ENCODE measurements at regions not wholly inside any gene's neighbourhood (a gene's known extent, or its start where the extent isn't known, plus 50 kb on each side); places are given as distances from the start of the nearest gene placed in this dataset.
"Not testable (repeated sequence)": the region's sequence is repeated elsewhere in the genome, so short reads cannot be mapped to it uniquely, and the experiment has no call there.

DNA sequence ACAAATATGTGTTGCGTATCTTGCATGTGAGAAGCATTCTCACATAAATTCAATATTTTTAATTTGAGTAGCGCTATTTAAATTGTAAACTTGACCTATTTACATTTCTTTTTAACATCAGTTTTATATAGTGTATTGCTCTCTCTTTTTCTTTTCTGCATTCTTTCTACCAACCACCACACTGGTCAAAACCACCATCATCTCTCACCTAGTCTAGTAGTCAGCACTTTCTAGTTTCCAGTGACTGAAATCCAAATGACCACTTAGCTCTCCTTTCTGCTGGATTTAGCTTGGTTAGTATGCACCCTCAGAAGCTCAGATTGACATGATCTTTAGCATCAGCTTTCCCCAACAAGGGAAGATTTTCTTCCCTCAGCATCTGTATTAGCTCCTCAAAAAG lies 73.2 kb upstream of the HCRTR2 start:
- no peaks in the 10 kb centered on the region for H3K4me1 ChIP-seq (ENCODE audit: insufficient read depth, low read length)
- H3K27me3 ChIP-seq (ENCODE audit: low read length): no peaks in the 10 kb centered on the region
- H4K20me1 ChIP-seq (ENCODE audit: low read length): no peaks in the 10 kb centered on the region
- H3K9me2 ChIP-seq (replicated peaks; ENCODE audit: low read length): no peaks in the 10 kb centered on the region
- intact Hi-C loops (cut with micrococcal nuclease): no loop called here
- no peak for ATAC-seq
- no peaks in the 10 kb centered on the region for H3K36me3 ChIP-seq (ENCODE audit: low read depth, low read length)
- H3K9ac ChIP-seq (ENCODE audit: low read length): no peak overlapping the region
- no peaks in the 10 kb centered on the region for H3K79me2 ChIP-seq (ENCODE audit: low read length)
- TF ChIP-seq EZH2 (IDR thresholded peaks at IDR 0.05; ENCODE audit: low read length, unreplicated experiment) (no peak), EZH2phosphoT487 (IDR thresholded peaks at IDR 0.05; ENCODE audit: borderline replicate concordance, low read length) (no peak)
- TF ChIP-seq, protein P1, sequence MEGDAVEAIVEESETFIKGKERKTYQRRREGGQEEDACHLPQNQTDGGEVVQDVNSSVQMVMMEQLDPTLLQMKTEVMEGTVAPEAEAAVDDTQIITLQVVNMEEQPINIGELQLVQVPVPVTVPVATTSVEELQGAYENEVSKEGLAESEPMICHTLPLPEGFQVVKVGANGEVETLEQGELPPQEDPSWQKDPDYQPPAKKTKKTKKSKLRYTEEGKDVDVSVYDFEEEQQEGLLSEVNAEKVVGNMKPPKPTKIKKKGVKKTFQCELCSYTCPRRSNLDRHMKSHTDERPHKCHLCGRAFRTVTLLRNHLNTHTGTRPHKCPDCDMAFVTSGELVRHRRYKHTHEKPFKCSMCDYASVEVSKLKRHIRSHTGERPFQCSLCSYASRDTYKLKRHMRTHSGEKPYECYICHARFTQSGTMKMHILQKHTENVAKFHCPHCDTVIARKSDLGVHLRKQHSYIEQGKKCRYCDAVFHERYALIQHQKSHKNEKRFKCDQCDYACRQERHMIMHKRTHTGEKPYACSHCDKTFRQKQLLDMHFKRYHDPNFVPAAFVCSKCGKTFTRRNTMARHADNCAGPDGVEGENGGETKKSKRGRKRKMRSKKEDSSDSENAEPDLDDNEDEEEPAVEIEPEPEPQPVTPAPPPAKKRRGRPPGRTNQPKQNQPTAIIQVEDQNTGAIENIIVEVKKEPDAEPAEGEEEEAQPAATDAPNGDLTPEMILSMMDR (conservative IDR thresholded peaks at IDR 0.05; ENCODE audit: low read depth, low read length): no peak
- H2AFZ ChIP-seq (ENCODE audit: low read length): no peak overlapping the region
- no TSS peak for BruUV-seq (replicated peaks)
- no peaks in the 10 kb centered on the region for H3F3A ChIP-seq (ENCODE audit: low read length, unreplicated experiment)
- ChIA-PET CTCF (no interaction called here), POLR2A (ENCODE audit: unreplicated experiment) (no interaction called here)
- H3K9me3 ChIP-seq (ENCODE audit: low read length): no peaks in the 10 kb centered on the region
- no peak overlapping the region for H3K27ac ChIP-seq (ENCODE audit: low read length)
- no peak for DNase-seq
- no peak overlapping the region for H3K4me2 ChIP-seq (ENCODE audit: low read length)
- no peak overlapping the region for H3K4me3 ChIP-seq (ENCODE audit: low read length)

- intact Hi-C loops (cut with micrococcal nuclease): no loop called here
- CTCF ChIA-PET: no interaction called here
- TF ChIP-seq EZH2 (IDR thresholded peaks at IDR 0.05; ENCODE audit: low read length, unreplicated experiment): no peak
- no peak for TF ChIP-seq EZH2phosphoT487 (IDR thresholded peaks at IDR 0.05; ENCODE audit: borderline replicate concordance, low read length)
- TF ChIP-seq, protein P1 (conservative IDR thresholded peaks at IDR 0.05; ENCODE audit: low read depth, low read length): no peak
- no peaks in the 10 kb centered on the region for H3K36me3 ChIP-seq (ENCODE audit: low read depth, low read length)
- no peaks in the 10 kb centered on the region for H3K9me2 ChIP-seq (replicated peaks; ENCODE audit: low read length)
- no TSS peak for BruUV-seq (replicated peaks)
- no peaks in the 10 kb centered on the region for H3K27me3 ChIP-seq (ENCODE audit: low read length)
- no peaks in the 10 kb centered on the region for H3F3A ChIP-seq (ENCODE audit: low read length, unreplicated experiment)
- H3K27ac ChIP-seq (ENCODE audit: low read length): no peak overlapping the region
- POLR2A ChIA-PET (ENCODE audit: unreplicated experiment): no interaction called here
- H3K4me2 ChIP-seq (ENCODE audit: low read length): no peak overlapping the region
- no peak overlapping the region for H3K4me3 ChIP-seq (ENCODE audit: low read length)
- DNase-seq (no peak), ATAC-seq (no peak)
- H2AFZ ChIP-seq (ENCODE audit: low read length): no peak overlapping the region
- no peaks in the 10 kb centered on the region for H3K4me1 ChIP-seq (ENCODE audit: insufficient read depth, low read length)
- no peaks in the 10 kb centered on the region for H4K20me1 ChIP-seq (ENCODE audit: low read length)
- no peaks in the 10 kb centered on the region for H3K79me2 ChIP-seq (ENCODE audit: low read length)
- H3K9me3 ChIP-seq (ENCODE audit: low read length): no peaks in the 10 kb centered on the region
- H3K9ac ChIP-seq (ENCODE audit: low read length): no peak overlapping the region
These were observed 65.9 kb upstream of the HCRTR2 start for GRCh38 chr6:55108134-55109130.

DNA sequence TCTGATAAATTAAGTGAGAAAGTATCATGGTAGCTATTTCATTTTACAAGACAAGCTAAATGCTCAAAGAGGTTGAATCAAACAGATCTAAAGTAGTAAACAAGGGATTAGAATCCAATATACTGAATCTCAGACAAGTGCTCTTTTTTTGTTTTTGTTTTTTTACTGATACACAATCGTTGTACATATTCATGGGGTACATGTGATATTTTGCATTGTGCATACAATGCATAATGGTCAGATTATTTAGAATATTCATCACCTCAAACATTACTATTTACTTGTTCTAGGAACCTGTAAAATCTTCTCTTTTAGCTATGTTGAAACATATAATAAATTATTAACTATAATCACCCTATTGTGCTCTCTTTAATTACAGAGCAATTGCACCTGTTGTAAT lies 57.0 kb upstream of the HCRTR2 start:
- no peaks in the 10 kb centered on the region for H3K36me3 ChIP-seq (ENCODE audit: low read depth, low read length)
- no peaks in the 10 kb centered on the region for H3K4me1 ChIP-seq (ENCODE audit: insufficient read depth, low read length)
- TF ChIP-seq EZH2phosphoT487 (IDR thresholded peaks at IDR 0.05; ENCODE audit: borderline replicate concordance, low read length) (no peak), EZH2 (IDR thresholded peaks at IDR 0.05; ENCODE audit: low read length, unreplicated experiment) (no peak)
- TF ChIP-seq, protein P1 (conservative IDR thresholded peaks at IDR 0.05; ENCODE audit: low read depth, low read length): no peak
- H3K27me3 ChIP-seq (ENCODE audit: low read length): no peaks in the 10 kb centered on the region
- intact Hi-C loops (cut with micrococcal nuclease): no loop called here
- H3K4me2 ChIP-seq (ENCODE audit: low read length): no peak overlapping the region
- H3K9me3 ChIP-seq (ENCODE audit: low read length): no peaks in the 10 kb centered on the region
- ATAC-seq (no peak), DNase-seq (no peak)
- CTCF ChIA-PET: no interaction called here
- BruUV-seq (replicated peaks): no TSS peak
- H3K4me3 ChIP-seq (ENCODE audit: low read length): no peak overlapping the region
- no peak overlapping the region for H3K27ac ChIP-seq (ENCODE audit: low read length)
- no peak overlapping the region for H2AFZ ChIP-seq (ENCODE audit: low read length)
- no peaks in the 10 kb centered on the region for H4K20me1 ChIP-seq (ENCODE audit: low read length)
- POLR2A ChIA-PET (ENCODE audit: unreplicated experiment): no interaction called here
- H3K79me2 ChIP-seq (ENCODE audit: low read length): no peaks in the 10 kb centered on the region
- no peaks in the 10 kb centered on the region for H3F3A ChIP-seq (ENCODE audit: low read length, unreplicated experiment)
- H3K9me2 ChIP-seq (replicated peaks; ENCODE audit: low read length): no peaks in the 10 kb centered on the region
- no peak overlapping the region for H3K9ac ChIP-seq (ENCODE audit: low read length)

- ATAC-seq; H3K9me2 ChIP-seq (replicated peaks; ENCODE audit: low read length); H3K4me1 ChIP-seq (ENCODE audit: insufficient read depth, low read length); H3K9me3 ChIP-seq (ENCODE audit: low read length); CTCF ChIA-PET; H3K79me2 ChIP-seq (ENCODE audit: low read length); POLR2A ChIA-PET (ENCODE audit: unreplicated experiment); BruUV-seq (replicated peaks); H3F3A ChIP-seq (ENCODE audit: low read length, unreplicated experiment); H2AFZ ChIP-seq (ENCODE audit: low read length); H3K4me3 ChIP-seq (ENCODE audit: low read length); H3K27me3 ChIP-seq (ENCODE audit: low read length); H3K27ac ChIP-seq (ENCODE audit: low read length); DNase-seq; H3K36me3 ChIP-seq (ENCODE audit: low read depth, low read length); H3K4me2 ChIP-seq (ENCODE audit: low read length); H4K20me1 ChIP-seq (ENCODE audit: low read length); intact Hi-C loops (cut with micrococcal nuclease); H3K9ac ChIP-seq (ENCODE audit: low read length): not testable (repeated sequence)
These were observed 50.1 kb upstream of the HCRTR2 start for GRCh38 chr6:55124241-55124640.

Measured in PC-3 (cell line).